Stimulated activated effector memory CD8-positive, alpha-beta T cell treated with anti-CD3 and anti-CD28 coated beads, Interleukin-12 subunit alpha, Interleukin-12 subunit beta, amount 100 ng/mL, for 72 hours (primary cell): ENCODE measurements at regions not wholly inside any gene's neighbourhood (a gene's known extent, or its start where the extent isn't known, plus 50 kb on each side); places are given as distances from the start of the nearest gene placed in this dataset.

Experiments
- ATAC-seq: fragments of 150-1000 bp; cut with Tn5 transposase; 2 replicates; pipeline ENCODE4 v1.10.0; 2021
- DNase-seq, 2 donors: peaks; one replicate each; pipeline ENCODE4 v3.0.0; 2021 to 2022; ENCODE audit warnings: low spot score in 2 of 2
- H3K27ac Mint-ChIP-seq: one replicate; pipeline ENCODE4 v1.8.0; 2022; ENCODE audit warnings: mild to moderate bottlenecking, mixed read lengths
- H3K36me3 Mint-ChIP-seq: one replicate; pipeline ENCODE4 v1.8.0; 2022; ENCODE audit warnings: mild to moderate bottlenecking, mixed read lengths
- H3K4me1 Mint-ChIP-seq: one replicate; pipeline ENCODE4 v1.8.0; 2022; ENCODE audit warnings: mixed read lengths
- H3K4me3 Mint-ChIP-seq: one replicate; pipeline ENCODE4 v1.8.0; 2022; ENCODE audit warnings: mild to moderate bottlenecking, mixed read lengths
- H3K9me3 Mint-ChIP-seq: one replicate; pipeline ENCODE4 v1.8.0; 2022; ENCODE audit warnings: mixed read lengths

DNA sequence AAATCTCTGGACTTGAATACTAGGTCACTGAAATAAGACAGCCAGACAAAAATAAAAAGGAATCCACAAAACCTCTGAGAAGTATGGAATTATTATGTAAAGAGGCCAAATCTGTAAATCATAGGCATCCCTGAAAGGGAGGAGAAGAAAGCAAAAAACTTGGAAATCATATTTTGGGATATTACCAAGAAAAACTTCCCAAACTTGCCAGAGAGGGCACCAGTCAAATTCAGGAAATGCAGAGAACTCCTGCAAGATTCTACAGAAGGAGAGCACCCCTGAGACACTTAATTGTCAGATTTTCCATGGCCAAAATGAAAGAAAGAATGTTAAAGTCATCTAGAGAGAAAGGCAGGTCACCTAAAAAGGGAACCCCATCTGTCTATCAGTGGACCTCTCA, 862.3 kb upstream of the PRMT6 start:
- H3K36me3 Mint-ChIP-seq = no peaks in the 10 kb centered on the region
- H3K4me3 Mint-ChIP-seq = no peak overlapping the region
- no peak for ATAC-seq
- no peak for DNase-seq
- H3K4me1 Mint-ChIP-seq = no peaks in the 10 kb centered on the region
- peaks cover 19% of the 10 kb centered on the region for H3K9me3 Mint-ChIP-seq
- H3K27ac Mint-ChIP-seq = no peak overlapping the region

GRCh38 chr1:106200711-106201110, 855.8 kb upstream of the PRMT6 start:
- Mint-ChIP-seq H3K36me3 (no peaks in the 10 kb centered on the region), H3K9me3 (peaks cover 14% of the 10 kb centered on the region), H3K4me1 (no peaks in the 10 kb centered on the region), H3K4me3 (no peak overlapping the region), H3K27ac (no peak overlapping the region)
- DNase-seq = no peak
- ATAC-seq = no peak

- Mint-ChIP-seq H3K4me1 (no peaks in the 10 kb centered on the region), H3K27ac (no peak overlapping the region), H3K9me3 (peaks cover 7% of the 10 kb centered on the region), H3K4me3 (no peak overlapping the region), H3K36me3 (no peaks in the 10 kb centered on the region)
- DNase-seq (no peak), ATAC-seq (no peak)
Measured at GRCh38 chr1:106207185-106207584, 849.3 kb upstream of the PRMT6 start.

DNA sequence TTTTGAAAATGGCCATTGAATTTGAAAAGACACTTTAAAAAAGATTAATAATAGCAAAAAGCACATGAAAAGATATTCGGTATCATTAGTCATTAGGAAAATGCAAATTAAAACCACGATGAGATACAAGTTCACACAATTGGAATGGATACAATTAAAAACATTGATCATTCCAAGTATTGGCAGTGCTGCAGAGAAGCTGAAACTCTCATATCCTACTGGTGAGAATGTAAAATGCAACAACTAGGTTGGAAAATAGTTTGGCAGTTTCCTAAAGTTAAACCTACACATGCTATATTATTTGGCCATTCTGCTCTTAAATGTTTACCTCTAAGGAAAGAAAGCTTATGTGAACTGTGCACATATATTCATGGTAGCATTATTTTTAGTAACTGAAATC, 838.7 kb upstream of the PRMT6 start:
- ATAC-seq (no peak), DNase-seq (no peak)
- H3K4me3 Mint-ChIP-seq = no peak overlapping the region
- peaks cover 5% of the 10 kb centered on the region for H3K9me3 Mint-ChIP-seq
- no peaks in the 10 kb centered on the region for H3K36me3 Mint-ChIP-seq
- no peaks in the 10 kb centered on the region for H3K4me1 Mint-ChIP-seq
- H3K27ac Mint-ChIP-seq = no peak overlapping the region

DNA sequence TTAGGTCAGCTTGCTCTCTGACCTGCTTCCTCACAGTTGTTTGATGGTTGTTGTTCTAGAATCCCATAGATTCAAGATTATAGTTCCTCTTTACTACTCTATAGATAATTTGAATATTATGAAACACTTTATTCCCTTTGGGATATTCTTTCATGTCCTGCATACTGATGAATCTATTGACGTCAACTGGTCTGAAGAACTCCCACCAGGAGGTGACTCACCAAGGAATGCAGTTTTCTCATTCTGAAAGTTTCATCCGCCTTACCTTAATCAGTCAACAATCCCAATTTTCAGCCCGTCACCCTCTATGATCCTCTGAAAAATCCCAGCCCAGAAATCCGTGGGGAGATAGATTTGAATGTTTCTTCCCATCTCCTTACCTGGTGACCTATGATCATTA, 834.1 kb upstream of the PRMT6 start:
- no peaks in the 10 kb centered on the region for H3K36me3 Mint-ChIP-seq
- no peaks in the 10 kb centered on the region for H3K9me3 Mint-ChIP-seq
- H3K4me3 Mint-ChIP-seq = no peak overlapping the region
- H3K27ac Mint-ChIP-seq = no peak overlapping the region
- ATAC-seq (no peak), DNase-seq (no peak)
- no peaks in the 10 kb centered on the region for H3K4me1 Mint-ChIP-seq

DNA sequence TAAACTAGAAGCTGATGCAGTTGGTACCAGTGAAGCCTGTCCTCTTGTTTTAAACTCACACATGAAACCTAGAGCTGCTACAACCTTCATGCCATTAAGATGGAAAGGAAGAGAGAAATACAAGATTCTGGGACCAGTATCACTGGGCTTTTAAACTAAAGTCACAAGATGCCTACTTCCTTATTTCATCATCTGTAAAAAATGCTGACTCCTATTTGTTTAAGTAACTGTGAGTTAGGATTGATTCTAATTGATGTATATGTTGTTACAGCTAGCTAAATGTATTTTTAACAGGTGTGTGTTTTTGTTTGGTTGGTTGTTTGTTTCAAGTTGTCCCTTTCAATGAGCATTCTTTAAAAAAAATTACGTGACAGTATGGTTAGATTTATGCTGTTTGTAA, 833.3 kb upstream of the PRMT6 start:
- DNase-seq = no peak
- Mint-ChIP-seq H3K4me3 (no peak overlapping the region), H3K36me3 (no peaks in the 10 kb centered on the region)

DNA sequence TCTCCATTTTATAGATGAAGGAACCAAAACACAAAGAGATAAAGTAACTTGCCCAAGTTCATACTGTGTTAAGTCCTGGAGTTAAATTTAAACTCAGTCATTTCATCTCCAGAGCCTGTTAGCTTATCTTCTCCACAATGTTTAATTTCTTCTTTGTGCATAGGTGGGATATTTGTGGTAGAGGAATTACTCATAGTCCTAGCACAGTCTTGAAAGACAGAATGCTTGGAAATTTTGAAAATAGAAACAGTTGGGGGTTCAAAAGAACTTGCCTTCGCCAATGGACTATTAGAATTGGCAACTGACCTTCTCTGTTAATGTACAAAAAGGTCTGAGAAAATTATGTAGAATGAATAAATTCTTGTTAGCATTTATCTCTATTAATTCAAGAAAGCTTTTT, 832.0 kb upstream of the PRMT6 start:
- H3K4me1 Mint-ChIP-seq = no peaks in the 10 kb centered on the region
- H3K4me3 Mint-ChIP-seq = no peak overlapping the region
- H3K9me3 Mint-ChIP-seq = peaks cover 4% of the 10 kb centered on the region
- no peaks in the 10 kb centered on the region for H3K36me3 Mint-ChIP-seq
- no peak for ATAC-seq
- DNase-seq = no peak
- H3K27ac Mint-ChIP-seq = no peak overlapping the region

More for the DNA sequence above, 833.3 kb upstream of the PRMT6 start:
- Mint-ChIP-seq H3K9me3 (no peaks in the 10 kb centered on the region), H3K27ac (no peak overlapping the region), H3K4me1 (no peaks in the 10 kb centered on the region)
- no peak for ATAC-seq

GRCh38 chr1:106225403-106225802, 831.1 kb upstream of the PRMT6 start:
- H3K4me3 Mint-ChIP-seq = no peak overlapping the region
- ATAC-seq (no peak), DNase-seq (no peak)
- H3K36me3 Mint-ChIP-seq = no peaks in the 10 kb centered on the region
- peaks cover 4% of the 10 kb centered on the region for H3K9me3 Mint-ChIP-seq
- no peaks in the 10 kb centered on the region for H3K4me1 Mint-ChIP-seq
- no peak overlapping the region for H3K27ac Mint-ChIP-seq

GRCh38 chr1:106226550-106226949, 829.9 kb upstream of the PRMT6 start:
- DNase-seq (no peak), ATAC-seq (no peak)
- H3K36me3 Mint-ChIP-seq = no peaks in the 10 kb centered on the region
- peaks cover 4% of the 10 kb centered on the region for H3K9me3 Mint-ChIP-seq
- H3K4me3 Mint-ChIP-seq = no peak overlapping the region
- H3K27ac Mint-ChIP-seq = no peak overlapping the region
- no peaks in the 10 kb centered on the region for H3K4me1 Mint-ChIP-seq

DNA sequence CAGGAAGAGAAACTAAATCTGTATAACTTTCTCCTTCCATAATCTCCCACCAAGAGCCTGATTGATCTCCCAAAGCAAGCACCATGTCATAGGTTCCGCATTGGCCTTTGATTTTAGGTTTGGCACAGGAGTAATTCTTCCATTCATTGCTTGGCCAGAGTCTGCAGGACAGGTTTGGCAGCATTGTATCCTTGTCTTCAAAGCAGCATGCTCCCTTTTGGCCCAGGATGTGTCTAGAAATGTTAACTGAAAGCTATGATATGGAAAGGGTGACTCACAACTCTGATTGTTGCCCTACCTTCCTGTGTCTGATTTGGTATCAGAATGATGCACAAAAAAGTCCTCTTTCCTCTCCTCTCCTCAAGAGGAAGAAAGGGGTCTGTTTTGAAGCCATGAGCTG, 824.3 kb upstream of the PRMT6 start:
- no peak overlapping the region for H3K27ac Mint-ChIP-seq
- no peaks in the 10 kb centered on the region for H3K4me1 Mint-ChIP-seq
- H3K4me3 Mint-ChIP-seq = no peak overlapping the region
- ATAC-seq (no peak), DNase-seq (no peak)
- H3K9me3 Mint-ChIP-seq = peaks cover 14% of the 10 kb centered on the region
- no peaks in the 10 kb centered on the region for H3K36me3 Mint-ChIP-seq

- Mint-ChIP-seq H3K4me3 (no peak overlapping the region), H3K9me3 (peaks cover 16% of the 10 kb centered on the region), H3K27ac (no peak overlapping the region), H3K4me1 (no peaks in the 10 kb centered on the region), H3K36me3 (no peaks in the 10 kb centered on the region)
- DNase-seq = no peak
- ATAC-seq = no peak
Measured at GRCh38 chr1:106233511-106233910, 823.0 kb upstream of the PRMT6 start.

GRCh38 chr1:106249365-106249764, 807.1 kb upstream of the PRMT6 start:
- Mint-ChIP-seq H3K27ac (no peak overlapping the region), H3K4me1 (no peaks in the 10 kb centered on the region), H3K4me3 (no peak overlapping the region), H3K9me3 (peaks cover 25% of the 10 kb centered on the region), H3K36me3 (no peaks in the 10 kb centered on the region)
- DNase-seq (no peak), ATAC-seq (no peak)

DNA sequence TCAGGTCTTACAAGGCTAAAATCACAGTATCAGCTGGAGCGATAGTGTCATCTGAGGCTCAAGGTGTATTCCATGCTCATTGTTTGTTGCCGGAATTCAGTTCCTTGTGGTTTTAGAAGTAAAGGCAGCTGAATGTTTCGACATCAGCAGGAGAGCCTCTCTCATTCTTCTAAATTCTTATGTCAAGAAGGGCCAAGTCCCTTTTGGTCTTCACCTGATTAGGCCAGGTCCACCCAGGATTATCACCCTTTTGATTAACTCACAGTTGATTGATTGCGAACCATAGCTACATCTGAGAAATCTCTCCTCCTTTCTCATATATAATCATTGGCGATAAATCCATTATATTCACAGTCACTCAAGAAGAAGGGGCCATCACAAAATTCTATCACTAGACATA, 806.7 kb upstream of the PRMT6 start:
- DNase-seq (no peak), ATAC-seq (no peak)
- peaks cover 22% of the 10 kb centered on the region for H3K9me3 Mint-ChIP-seq
- H3K4me3 Mint-ChIP-seq = no peak overlapping the region
- H3K36me3 Mint-ChIP-seq = no peaks in the 10 kb centered on the region
- no peak overlapping the region for H3K27ac Mint-ChIP-seq
- no peaks in the 10 kb centered on the region for H3K4me1 Mint-ChIP-seq

DNA sequence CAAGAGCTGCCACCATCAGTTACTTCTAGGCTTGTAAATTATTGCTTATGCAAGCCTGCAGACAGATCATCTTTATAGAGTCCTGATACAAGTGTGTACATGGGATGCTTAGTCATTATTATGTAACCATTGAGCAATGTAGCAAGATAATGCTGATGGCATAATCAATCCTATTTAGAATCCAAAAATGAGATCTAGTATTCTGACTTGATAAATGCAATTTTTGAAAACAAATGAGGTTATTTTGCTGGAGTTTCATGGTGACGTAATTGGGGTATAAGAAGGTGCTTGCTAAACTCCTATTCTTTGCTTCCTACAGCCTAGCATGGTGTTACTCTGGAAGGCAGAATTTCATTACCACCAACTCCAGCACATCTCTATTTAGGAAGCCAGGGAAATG, 801.7 kb upstream of the PRMT6 start:
- Mint-ChIP-seq H3K9me3 (peaks cover 16% of the 10 kb centered on the region), H3K4me3 (no peak overlapping the region), H3K4me1 (no peaks in the 10 kb centered on the region), H3K27ac (no peak overlapping the region), H3K36me3 (no peaks in the 10 kb centered on the region)
- ATAC-seq = no peak
- DNase-seq = no peak

- Mint-ChIP-seq H3K27ac (no peak overlapping the region), H3K4me1 (no peaks in the 10 kb centered on the region), H3K4me3 (no peak overlapping the region), H3K9me3 (peaks cover 24% of the 10 kb centered on the region), H3K36me3 (no peaks in the 10 kb centered on the region)
- DNase-seq (no peak), ATAC-seq (no peak)
Measured at GRCh38 chr1:106266786-106267185, 789.7 kb upstream of the PRMT6 start.

GRCh38 chr1:106268070-106268469, 788.4 kb upstream of the PRMT6 start:
- ATAC-seq = no peak
- Mint-ChIP-seq H3K36me3 (no peaks in the 10 kb centered on the region), H3K27ac (no peak overlapping the region), H3K9me3 (peaks cover 24% of the 10 kb centered on the region), H3K4me3 (no peak overlapping the region), H3K4me1 (no peaks in the 10 kb centered on the region)
- DNase-seq = no peak

DNA sequence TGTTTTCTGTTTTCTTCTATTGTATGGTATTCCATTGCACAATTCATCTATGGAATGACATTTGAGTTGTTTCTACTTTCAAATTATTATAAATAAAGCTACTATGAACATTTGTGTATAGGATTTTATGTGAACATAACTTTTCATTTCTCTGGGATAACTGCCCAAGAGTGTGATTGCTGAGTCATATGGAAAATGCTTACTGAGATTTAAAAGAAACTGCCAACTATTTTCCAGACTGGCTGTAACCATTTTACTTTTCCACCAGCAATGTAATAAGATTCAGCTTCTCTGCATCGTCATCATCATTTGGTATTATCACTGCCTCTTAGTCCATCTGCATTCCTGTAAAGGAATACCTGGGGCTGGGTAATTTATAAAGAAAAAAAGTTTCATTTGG, 779.6 kb upstream of the PRMT6 start:
- Mint-ChIP-seq H3K36me3 (no peaks in the 10 kb centered on the region), H3K4me3 (no peak overlapping the region), H3K4me1 (no peaks in the 10 kb centered on the region), H3K27ac (no peak overlapping the region), H3K9me3 (peaks cover 8% of the 10 kb centered on the region)
- no peak for ATAC-seq
- DNase-seq = no peak
